Endothelial cell of umbilical vein (primary cell): ENCODE measurements at regions not wholly inside any gene's neighbourhood (a gene's known extent, or its start where the extent isn't known, plus 50 kb on each side); places are given as distances from the start of the nearest gene placed in this dataset.

ENCODE experiments used
- EZH2 ChIP-seq: IDR thresholded peaks from 2 replicates; pipeline ENCODE4 v1.6.1; 2012; ENCODE audit warnings: borderline replicate concordance, low read depth, mild to moderate bottlenecking, moderate library complexity, low read length, inconsistent platforms; ENCODE audit not compliant: severe bottlenecking
- GATA2 ChIP-seq: IDR thresholded peaks from 2 replicates; pipeline ENCODE4 v1.7.0; 2011; ENCODE audit warnings: low read depth, mild to moderate bottlenecking, moderate library complexity, mixed read lengths, low read length; ENCODE audit not compliant: insufficient read length, insufficient read depth
- MYC ChIP-seq: IDR thresholded peaks from one replicate; pipeline ENCODE4 v1.6.1; 2011; ENCODE audit warnings: mild to moderate bottlenecking, low read depth, low read length
- POLR2A ChIP-seq: IDR thresholded peaks from 2 replicates; pipeline ENCODE4 v1.6.1; 2012; ENCODE audit warnings: low read depth, mild to moderate bottlenecking, control low read depth, low read length
- POLR2AphosphoS5 ChIP-seq: IDR thresholded peaks from 2 replicates; pipeline ENCODE4 v1.6.1; 2012; ENCODE audit warnings: low read depth, mild to moderate bottlenecking, control low read depth, low read length, moderate library complexity; ENCODE audit not compliant: insufficient read depth
- TF ChIP-seq, protein P1 (sequence below), 2 donors: IDR thresholded peaks; 1 replicate in 1 of 2; 2 replicates in 1 of 2; pipeline ENCODE4 v1.5.1; 2011; ENCODE audit warnings: low read length in 2 of 2, mild to moderate bottlenecking in 2 of 2, moderate library complexity in 2 of 2, control low read depth in 1 of 2, inconsistent platforms in 1 of 2, low read depth in 1 of 2; ENCODE audit not compliant: insufficient read depth in 1 of 2; ENCODE audit errors: extremely low read depth in 1 of 2
- TF ChIP-seq, protein P2 (sequence below): IDR thresholded peaks from 2 replicates; pipeline ENCODE4 v1.6.1; 2011; ENCODE audit not compliant: insufficient read depth, insufficient read length

DNA sequence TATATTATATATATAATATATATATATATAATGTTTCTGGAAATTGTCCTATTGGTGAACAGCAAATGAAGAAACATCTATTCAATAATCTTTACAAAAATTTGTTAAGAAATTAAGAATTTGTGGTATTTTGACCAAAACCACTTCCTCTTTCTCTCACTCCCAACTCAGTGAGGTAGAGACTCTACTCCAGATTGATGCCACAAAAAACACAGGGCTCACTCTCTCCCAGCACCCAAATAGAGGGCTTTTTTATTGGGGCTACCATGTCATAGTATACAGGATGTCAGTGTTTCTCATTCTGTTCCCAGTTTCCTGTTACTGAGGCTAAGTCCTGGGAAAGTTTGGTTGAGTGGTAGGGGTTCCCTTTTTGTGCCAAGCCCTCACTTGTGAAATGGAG is 1155.4 kb downstream of the BCL11A start:
- TF ChIP-seq MYC (no peak), POLR2A (no peak), EZH2 (no peak), POLR2AphosphoS5 (no peak), GATA2 (no peak)
- TF ChIP-seq, protein P1, sequence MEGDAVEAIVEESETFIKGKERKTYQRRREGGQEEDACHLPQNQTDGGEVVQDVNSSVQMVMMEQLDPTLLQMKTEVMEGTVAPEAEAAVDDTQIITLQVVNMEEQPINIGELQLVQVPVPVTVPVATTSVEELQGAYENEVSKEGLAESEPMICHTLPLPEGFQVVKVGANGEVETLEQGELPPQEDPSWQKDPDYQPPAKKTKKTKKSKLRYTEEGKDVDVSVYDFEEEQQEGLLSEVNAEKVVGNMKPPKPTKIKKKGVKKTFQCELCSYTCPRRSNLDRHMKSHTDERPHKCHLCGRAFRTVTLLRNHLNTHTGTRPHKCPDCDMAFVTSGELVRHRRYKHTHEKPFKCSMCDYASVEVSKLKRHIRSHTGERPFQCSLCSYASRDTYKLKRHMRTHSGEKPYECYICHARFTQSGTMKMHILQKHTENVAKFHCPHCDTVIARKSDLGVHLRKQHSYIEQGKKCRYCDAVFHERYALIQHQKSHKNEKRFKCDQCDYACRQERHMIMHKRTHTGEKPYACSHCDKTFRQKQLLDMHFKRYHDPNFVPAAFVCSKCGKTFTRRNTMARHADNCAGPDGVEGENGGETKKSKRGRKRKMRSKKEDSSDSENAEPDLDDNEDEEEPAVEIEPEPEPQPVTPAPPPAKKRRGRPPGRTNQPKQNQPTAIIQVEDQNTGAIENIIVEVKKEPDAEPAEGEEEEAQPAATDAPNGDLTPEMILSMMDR (IDR thresholded peaks at IDR 0.05; ENCODE audit: extremely low read depth in 1 of 2, insufficient read depth in 1 of 2, low read depth in 1 of 2, low read length in 2 of 2) = no peak
- TF ChIP-seq, protein P2, sequence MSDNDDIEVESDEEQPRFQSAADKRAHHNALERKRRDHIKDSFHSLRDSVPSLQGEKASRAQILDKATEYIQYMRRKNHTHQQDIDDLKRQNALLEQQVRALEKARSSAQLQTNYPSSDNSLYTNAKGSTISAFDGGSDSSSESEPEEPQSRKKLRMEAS = no peak
